Kidney epithelial cell (primary cell): ENCODE measurements at regions not wholly inside any gene's neighbourhood (a gene's known extent, or its start where the extent isn't known, plus 50 kb on each side); places are given as distances from the start of the nearest gene placed in this dataset.

Experiments used
- DNase-seq: peaks from one replicate; pipeline ENCODE4 v3.0.0-alpha.2; 2010; ENCODE audit warnings: low read depth
- H3K27me3 ChIP-seq: 2 replicates; pipeline ENCODE4 v1.6.0; 2011; ENCODE audit warnings: low read length; ENCODE audit not compliant: control insufficient read depth, insufficient read depth
- H3K36me3 ChIP-seq: 2 replicates; pipeline ENCODE4 v1.5.1; 2011; ENCODE audit warnings: low read length; ENCODE audit not compliant: control insufficient read depth, insufficient read depth
- H3K4me3 ChIP-seq: 2 replicates; pipeline ENCODE4 v1.5.1; 2011; ENCODE audit warnings: low read depth, mild to moderate bottlenecking, control low read depth, low read length
- TF ChIP-seq, protein P1 (sequence below): IDR thresholded peaks from 2 replicates; pipeline ENCODE4 v1.5.1; 2011; ENCODE audit warnings: mild to moderate bottlenecking, moderate library complexity, low read length, control low read depth, inconsistent platforms; ENCODE audit not compliant: insufficient read depth, poor library complexity, severe bottlenecking

GRCh38 chr5:173455599-173455957 is 127.4 kb upstream of the STC2 start:
- TF ChIP-seq, protein P1, sequence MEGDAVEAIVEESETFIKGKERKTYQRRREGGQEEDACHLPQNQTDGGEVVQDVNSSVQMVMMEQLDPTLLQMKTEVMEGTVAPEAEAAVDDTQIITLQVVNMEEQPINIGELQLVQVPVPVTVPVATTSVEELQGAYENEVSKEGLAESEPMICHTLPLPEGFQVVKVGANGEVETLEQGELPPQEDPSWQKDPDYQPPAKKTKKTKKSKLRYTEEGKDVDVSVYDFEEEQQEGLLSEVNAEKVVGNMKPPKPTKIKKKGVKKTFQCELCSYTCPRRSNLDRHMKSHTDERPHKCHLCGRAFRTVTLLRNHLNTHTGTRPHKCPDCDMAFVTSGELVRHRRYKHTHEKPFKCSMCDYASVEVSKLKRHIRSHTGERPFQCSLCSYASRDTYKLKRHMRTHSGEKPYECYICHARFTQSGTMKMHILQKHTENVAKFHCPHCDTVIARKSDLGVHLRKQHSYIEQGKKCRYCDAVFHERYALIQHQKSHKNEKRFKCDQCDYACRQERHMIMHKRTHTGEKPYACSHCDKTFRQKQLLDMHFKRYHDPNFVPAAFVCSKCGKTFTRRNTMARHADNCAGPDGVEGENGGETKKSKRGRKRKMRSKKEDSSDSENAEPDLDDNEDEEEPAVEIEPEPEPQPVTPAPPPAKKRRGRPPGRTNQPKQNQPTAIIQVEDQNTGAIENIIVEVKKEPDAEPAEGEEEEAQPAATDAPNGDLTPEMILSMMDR: no peak
- DNase-seq: no peak
- Histone ChIP-seq H3K4me3 (no peak overlapping the region), H3K27me3 (no peaks in the 10 kb centered on the region), H3K36me3 (no peaks in the 10 kb centered on the region)

GRCh38 chr5:173454736-173455598 is 126.8 kb upstream of the STC2 start:
- TF ChIP-seq, protein P1: no peak
- no peaks in the 10 kb centered on the region for H3K27me3 ChIP-seq
- H3K4me3 ChIP-seq: no peak overlapping the region
- no peaks in the 10 kb centered on the region for H3K36me3 ChIP-seq
- peak; percentile 96 for DNase-seq

DNA sequence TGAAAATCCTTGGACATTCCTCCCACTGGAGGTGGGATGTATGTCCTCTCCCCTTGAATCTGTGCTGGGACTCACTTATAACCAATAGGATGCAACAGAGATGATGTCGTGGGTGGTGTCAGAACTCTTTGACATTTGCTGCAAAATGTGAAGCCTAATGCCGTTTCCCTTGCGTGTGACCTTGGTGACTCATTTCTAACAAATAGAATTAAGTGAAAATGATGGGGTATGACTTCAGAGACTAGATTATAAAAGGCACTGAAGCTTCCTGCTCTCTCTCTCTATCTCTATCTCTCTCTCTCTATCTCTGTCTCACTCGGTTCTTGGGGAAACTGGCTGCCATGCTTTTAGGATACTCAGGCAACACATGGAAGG is 126.1 kb upstream of the STC2 start:
- DNase-seq: no peak
- Histone ChIP-seq H3K27me3 (no peaks in the 10 kb centered on the region), H3K36me3 (no peaks in the 10 kb centered on the region), H3K4me3 (no peak overlapping the region)
- TF ChIP-seq, protein P1: no peak

- no peaks in the 10 kb centered on the region for H3K36me3 ChIP-seq
- H3K4me3 ChIP-seq: no peak overlapping the region
- TF ChIP-seq, protein P1: no peak
- DNase-seq: no peak
- H3K27me3 ChIP-seq: no peaks in the 10 kb centered on the region
These were observed 125.0 kb upstream of the STC2 start for GRCh38 chr5:173453167-173453566.

DNA sequence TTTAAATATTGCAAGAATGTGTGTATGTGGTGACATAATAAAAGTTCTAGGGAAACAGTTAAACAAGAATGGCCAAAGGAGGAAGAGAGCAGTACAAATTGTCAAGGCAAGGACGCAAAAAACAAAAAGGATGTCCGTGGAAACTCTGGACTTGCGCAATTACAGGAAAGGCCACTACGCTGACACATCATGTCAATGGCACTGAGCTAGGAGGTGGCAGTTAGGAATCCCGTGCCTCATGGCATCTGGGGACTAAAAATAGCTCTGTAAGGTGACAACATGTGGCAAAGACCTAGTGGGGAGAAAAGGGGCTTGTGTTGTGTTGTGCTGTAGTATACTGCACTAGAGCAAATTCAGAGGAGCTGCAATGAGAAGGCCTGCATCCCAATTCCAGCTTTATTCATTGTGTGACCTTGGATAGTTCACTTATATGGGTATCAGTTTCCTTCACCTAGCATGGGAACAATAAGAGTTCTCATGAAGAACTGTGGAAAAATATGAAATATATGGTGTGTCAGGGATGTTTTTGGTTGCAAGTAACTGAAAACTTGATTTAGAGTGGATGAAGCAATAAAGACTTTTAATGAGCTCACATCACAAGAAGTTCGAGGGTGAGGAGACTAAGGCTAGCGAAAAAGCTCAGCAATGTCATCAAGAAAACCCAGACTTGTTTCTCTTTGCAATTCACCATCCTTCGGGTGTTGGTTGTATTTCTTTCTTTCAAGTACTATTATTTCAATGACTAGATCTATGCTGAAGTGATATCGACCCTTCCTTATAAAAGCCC is 124.1 kb upstream of the STC2 start:
- TF ChIP-seq, protein P1: no peak

More for the DNA sequence above, 124.1 kb upstream of the STC2 start:
- no peak for DNase-seq
- Histone ChIP-seq H3K36me3 (no peaks in the 10 kb centered on the region), H3K27me3 (no peaks in the 10 kb centered on the region), H3K4me3 (no peak overlapping the region)
